ENCODE measurements at regions not wholly inside any gene's neighbourhood (a gene's known extent, or its start where the extent isn't known, plus 50 kb on each side); places are given as distances from the start of the nearest gene placed in this dataset.

DNA sequence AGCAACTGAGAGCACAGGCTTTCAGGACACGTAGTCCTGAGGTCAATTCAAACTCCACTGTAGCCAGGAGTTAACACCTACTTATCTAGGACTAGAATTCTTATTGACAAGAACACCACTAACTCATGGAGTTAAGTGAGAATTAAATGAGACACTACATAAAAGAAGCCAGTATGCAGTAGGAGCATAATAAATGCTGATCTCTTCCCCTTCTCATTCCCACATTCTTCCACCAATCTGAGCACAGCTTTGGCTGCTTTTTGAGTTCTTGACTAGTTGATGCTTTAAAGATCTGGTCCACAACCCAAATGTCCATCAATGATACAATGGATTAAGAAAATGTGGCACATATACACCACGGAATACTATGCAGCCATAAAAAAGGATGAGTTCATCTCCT, 55.2 kb downstream of the TTC32 start:
- DNase-seq (ENCODE audit: low read depth, low spot score), result no peak

- DNase-seq (ENCODE audit: low read depth, low spot score), result no peak
Measured at GRCh38 chr2:19846030-19846429, 55.8 kb downstream of the TTC32 start.

DNA sequence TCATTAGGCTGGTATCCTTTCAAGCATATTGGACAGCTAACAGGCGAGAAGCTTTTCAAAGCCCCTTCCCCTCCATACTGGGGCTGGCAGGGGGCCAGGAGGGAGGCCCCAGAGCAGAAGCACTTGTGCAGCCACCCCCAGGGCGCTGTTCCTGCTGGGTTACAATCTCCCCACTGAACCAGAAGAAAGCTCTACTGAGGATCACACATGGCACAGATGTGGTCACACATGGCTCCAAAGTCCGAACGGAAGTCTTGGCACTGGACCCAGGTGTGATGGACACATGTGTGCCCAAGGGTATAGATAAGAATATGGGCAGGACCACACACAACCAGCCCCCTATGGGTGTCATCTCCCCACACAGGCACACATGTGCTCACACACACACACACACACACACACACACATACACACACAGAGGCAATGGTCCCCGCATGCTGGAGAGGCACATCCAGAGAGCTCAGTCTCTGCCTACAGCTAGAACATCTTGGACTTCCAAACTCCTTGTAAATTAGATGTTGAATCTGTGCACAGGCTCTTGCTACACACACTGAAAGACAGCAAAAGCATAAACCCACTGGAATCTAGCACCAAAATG, 56.4 kb downstream of the TTC32 start:
- no peak for DNase-seq (ENCODE audit: low read depth, low spot score)

GRCh38 chr2:19844750-19845149, 57.0 kb downstream of the TTC32 start:
- DNase-seq (ENCODE audit: low read depth, low spot score), result no peak

DNA sequence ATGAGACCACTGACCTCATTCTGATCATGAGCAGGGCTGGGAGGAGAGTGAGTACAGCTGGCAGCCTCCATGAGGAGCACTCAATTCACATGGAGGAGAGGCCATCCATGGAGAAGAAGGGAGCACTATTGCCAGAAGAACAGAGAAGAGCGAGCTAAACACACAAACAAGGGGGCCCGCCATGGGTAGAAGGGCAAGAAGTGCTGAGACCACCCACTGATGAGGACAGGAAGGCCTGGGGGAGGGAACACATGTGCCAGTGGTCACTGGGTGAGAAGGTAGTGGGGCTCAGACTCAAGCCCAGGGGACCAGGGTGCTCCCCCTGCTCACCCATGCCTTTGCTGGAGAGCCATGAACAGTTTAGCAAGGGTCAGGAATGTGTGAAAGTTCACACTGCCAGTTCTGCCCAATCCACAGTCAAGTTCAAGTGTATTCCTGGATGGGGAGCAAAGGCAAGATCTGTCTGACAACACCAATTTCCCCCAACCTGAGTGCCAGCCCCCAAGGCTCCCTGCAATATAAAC, 57.7 kb downstream of the TTC32 start:
- DNase-seq (ENCODE audit: low read depth, low spot score), result no peak

- DNase-seq (ENCODE audit: low read depth, low spot score), result no peak
Measured at GRCh38 chr2:19841918-19842693, 59.7 kb downstream of the TTC32 start.

- no peak for DNase-seq (ENCODE audit: low read depth, low spot score)
Measured at GRCh38 chr2:19839438-19839837, 62.3 kb downstream of the TTC32 start.

GRCh38 chr2:19838616-19839015, 63.2 kb downstream of the TTC32 start:
- no peak for DNase-seq (ENCODE audit: low read depth, low spot score)

DNA sequence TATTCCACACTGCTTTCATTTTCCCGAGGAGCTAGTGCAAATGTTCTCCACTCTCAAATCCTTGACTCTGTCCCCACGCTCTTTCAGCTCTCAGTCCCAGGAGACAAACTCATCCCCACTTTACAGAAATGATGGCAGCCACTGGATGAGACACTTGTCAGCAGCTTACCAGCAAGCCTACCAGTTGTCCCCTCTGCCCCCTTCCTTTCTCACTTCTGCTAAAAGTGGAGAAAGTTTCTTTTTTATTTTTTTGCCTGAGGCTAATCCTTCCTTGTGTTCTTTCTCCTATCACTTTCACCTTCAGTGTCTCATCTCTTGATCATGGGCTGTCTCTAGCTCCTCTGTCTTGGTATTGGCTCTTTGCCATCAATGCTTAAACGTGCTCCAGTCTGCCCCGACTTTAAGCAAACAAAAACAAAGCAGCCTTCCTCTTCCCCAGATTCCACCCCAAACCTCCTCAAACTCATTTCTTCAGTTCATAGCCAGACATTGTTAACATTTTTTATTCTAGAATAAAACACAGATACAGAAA, 64.5 kb downstream of the TTC32 start:
- no peak for DNase-seq (ENCODE audit: low read depth, low spot score)

DNA sequence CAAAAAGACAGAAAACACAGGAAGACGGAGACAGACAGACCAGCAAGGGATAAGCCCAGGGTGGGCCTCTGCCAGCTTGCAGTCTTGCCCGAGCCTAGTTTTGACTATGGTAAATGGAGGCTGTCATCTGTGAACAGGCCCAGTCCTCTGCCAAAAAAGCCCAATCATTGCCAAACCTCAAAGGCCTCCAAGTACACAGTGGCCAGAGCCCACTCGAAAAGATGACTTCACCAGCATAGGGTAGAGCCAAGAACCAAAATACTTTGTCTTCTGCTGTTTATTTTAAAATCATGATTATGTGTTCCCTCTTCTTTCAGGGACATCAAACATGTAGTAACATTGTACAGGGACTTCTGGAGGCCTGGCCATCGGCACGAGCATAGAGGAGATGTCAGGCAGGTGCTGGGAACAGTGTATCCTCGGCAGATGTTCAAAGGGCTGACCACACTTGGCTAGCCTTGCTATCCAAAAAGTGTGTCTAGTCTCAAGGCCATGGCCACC, 66.0 kb downstream of the TTC32 start:
- no peak for DNase-seq (ENCODE audit: low read depth, low spot score)

DNA sequence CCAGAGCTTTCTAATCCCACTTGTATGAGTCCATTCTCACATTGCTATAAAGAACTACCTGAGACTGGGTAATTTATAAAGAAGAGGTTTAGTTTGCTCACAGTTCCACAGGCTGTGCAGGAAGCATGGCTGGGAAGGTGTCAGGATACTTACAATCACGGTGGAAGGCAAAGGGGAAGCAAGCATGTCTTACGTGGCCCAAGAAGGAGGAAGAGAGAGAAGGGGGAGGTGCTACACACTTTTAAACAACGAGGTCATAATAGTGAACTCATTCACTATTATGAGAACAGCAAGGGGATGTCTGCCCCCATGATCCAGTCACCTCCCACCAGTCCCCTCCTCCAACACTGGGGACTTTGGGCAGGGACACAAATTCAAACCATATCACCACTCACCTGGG, 67.8 kb downstream of the TTC32 start:
- DNase-seq (ENCODE audit: low read depth, low spot score), result no peak

- no peak for DNase-seq (ENCODE audit: low read depth, low spot score)
Measured at GRCh38 chr2:19829672-19830071, 72.1 kb downstream of the TTC32 start.

- DNase-seq (ENCODE audit: low read depth, low spot score), result no peak
Measured at GRCh38 chr2:19826874-19827273, 74.9 kb downstream of the TTC32 start.

DNA sequence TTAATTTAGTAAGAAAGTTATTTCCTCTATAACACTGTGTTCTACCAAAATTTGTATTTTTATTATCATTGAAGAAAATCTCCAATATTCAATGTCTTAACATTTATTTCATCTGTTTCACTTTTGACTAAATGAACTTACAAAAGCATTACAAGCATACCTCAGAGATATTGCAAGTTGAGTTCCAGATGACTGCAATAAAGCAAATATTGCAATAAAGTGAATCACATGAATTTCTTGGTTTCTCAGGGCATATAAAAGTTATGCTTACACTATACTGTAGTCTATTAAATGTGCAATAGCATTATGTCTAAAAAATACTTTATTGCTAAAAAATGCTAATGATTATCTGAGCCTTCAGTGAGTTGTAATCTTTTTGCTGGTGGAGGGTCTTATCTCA, 78.3 kb downstream of the TTC32 start:
- no peak for DNase-seq (ENCODE audit: low read depth, low spot score)

GRCh38 chr2:19819097-19820065, 82.4 kb downstream of the TTC32 start:
- DNase-seq (ENCODE audit: low read depth, low spot score), result peak; percentile 40

DNA sequence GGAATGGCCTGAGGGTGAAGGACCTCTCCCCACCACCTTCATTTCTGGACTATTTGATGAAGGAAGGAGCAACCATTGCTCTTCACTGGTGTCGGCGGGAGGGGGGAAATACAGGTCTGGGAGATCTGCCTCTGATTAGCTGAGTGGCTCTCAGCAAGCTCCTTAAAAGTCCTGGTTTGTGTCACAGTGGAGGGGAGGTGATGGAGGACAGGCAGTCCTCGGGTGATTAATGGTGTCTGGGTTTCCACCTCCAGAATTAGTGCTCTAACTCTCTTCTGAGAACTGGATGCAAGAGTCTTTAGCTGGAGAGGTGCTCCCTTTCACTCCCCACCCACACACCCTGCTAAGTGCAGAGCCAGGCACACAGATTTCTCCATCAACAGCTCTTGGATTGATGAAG, 83.2 kb downstream of the TTC32 start:
- no peak for DNase-seq (ENCODE audit: low read depth, low spot score)

- DNase-seq (ENCODE audit: low read depth, low spot score), result no peak
Measured at GRCh38 chr2:19818039-19818438, 83.7 kb downstream of the TTC32 start.

GRCh38 chr2:19815746-19816145, 86.0 kb downstream of the TTC32 start:
- DNase-seq (ENCODE audit: low read depth, low spot score), result no peak

GRCh38 chr2:19812166-19812565, 89.6 kb downstream of the TTC32 start:
- DNase-seq (ENCODE audit: low read depth, low spot score), result no peak

DNA sequence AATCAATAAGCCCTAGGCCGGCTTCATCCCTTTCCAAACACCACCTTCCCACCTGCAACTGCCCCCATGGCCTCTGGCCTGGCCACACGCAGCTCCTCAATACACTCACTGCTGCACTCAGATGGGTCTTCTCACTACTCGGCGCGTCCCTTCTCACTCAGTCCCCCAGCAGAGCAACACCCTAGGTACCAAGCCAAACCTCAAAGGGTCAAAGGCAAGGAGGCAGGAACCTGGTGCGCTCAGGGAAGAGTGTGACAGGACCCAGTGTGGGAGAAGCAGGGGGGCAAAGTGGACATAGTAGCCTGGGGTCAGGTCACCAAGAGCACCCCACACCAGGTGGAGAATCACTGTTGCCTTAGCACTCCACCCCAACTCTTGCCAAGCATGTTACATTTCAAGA, 90.6 kb downstream of the TTC32 start:
- DNase-seq (ENCODE audit: low read depth, low spot score), result no peak

DNA sequence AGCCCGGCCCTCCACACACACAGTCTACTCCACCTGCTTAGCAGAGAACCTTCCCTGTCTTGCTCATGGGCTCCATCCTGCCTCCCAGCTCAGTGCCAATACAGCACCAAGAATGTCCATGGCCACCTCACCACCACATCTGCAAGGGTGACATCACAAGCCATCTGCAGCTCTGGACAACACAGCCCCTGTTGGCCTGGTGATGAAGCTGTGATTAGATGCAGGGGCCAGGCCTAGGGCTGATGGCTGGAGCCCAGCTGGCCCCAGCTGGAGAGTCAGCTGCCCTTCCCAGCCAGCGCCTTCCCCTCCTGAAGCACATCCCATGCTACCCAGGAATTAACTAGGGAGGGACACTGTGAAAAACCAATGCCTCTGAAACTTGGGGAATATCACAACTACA, 91.1 kb downstream of the TTC32 start:
- no peak for DNase-seq (ENCODE audit: low read depth, low spot score)

GRCh38 chr2:19810148-19810547, 91.6 kb downstream of the TTC32 start:
- no peak for DNase-seq (ENCODE audit: low read depth, low spot score)

Data from ELF-1 (cell line).